ENCODE measurements at regions not wholly inside any gene's neighbourhood (a gene's known extent, or its start where the extent isn't known, plus 50 kb on each side); places are given as distances from the start of the nearest gene placed in this dataset.
"Not testable (repeated sequence)": the region's sequence is repeated elsewhere in the genome, so short reads cannot be mapped to it uniquely, and the experiment has no call there.

DNA sequence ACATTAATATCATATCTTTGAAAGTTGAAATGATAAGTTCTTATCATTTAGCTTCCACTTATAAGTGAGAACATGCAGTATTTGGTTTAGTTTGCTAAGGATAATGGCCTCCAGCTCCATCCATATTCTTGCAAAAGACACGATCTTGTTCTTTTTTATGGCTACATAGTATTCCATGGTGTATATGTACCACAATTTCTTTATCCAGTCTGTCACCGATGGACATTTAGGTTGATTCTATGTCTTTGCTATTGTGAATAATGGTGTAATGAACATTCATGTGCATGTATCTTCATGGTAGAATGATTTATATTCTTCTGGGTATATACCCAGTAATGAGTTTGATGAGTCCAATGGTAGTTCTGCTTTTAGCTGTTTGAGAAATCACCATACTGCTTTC lies 135.0 kb upstream of the PRR16 start:
- TF ChIP-seq, protein P1, sequence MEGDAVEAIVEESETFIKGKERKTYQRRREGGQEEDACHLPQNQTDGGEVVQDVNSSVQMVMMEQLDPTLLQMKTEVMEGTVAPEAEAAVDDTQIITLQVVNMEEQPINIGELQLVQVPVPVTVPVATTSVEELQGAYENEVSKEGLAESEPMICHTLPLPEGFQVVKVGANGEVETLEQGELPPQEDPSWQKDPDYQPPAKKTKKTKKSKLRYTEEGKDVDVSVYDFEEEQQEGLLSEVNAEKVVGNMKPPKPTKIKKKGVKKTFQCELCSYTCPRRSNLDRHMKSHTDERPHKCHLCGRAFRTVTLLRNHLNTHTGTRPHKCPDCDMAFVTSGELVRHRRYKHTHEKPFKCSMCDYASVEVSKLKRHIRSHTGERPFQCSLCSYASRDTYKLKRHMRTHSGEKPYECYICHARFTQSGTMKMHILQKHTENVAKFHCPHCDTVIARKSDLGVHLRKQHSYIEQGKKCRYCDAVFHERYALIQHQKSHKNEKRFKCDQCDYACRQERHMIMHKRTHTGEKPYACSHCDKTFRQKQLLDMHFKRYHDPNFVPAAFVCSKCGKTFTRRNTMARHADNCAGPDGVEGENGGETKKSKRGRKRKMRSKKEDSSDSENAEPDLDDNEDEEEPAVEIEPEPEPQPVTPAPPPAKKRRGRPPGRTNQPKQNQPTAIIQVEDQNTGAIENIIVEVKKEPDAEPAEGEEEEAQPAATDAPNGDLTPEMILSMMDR (conservative IDR thresholded peaks at IDR 0.05; ENCODE audit: low read length) = no peak
- DNase-seq (ENCODE audit: low read depth) = no peak

DNA sequence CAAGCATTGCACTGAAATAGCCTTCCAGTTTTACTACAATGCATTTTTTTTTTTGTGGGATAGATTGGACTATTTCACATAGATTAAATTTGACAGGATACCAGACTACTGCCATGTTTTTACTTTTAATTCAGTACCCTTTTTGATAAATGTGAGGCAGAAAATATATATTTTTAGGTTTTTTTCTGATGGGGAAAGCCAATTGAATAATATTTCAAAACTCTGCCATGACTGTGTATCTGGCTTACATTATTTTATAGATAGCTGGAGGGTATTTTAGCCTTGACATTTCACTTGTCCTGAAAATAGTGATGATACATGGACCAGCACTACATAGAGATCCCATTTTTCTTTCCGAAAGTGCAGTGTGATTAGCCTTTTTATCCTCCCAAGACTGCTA lies 133.5 kb upstream of the PRR16 start:
- TF ChIP-seq, protein P1 (conservative IDR thresholded peaks at IDR 0.05; ENCODE audit: low read length) = no peak
- no peak for DNase-seq (ENCODE audit: low read depth)
- H3K4me3 ChIP-seq (ENCODE audit: low read length) = no peak overlapping the region

More for the DNA sequence above, 135.0 kb upstream of the PRR16 start:
- H3K4me3 ChIP-seq (ENCODE audit: low read length) = no peak overlapping the region

DNA sequence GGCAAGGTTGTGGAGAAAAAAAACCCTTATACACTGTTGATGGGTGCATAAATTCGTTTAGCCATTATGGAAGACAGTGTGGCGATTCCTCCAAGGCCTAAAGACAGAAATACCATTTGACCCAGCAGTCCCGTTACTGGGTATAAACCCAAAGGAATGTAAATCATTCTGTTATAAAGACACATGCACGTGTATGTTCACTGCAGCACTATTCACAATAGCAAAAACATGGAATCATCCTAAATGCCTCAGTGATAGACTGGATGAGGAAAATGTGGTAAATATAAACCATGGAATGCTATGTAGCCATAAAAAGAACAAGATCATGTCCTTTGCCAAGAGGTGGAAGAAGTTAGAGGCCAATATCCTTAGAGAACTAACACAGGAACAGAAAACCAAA lies 119.9 kb upstream of the PRR16 start:
- DNase-seq (ENCODE audit: low read depth) = peak; percentile 19
- TF ChIP-seq, protein P1 (conservative IDR thresholded peaks at IDR 0.05; ENCODE audit: low read length) = no peak
- H3K4me3 ChIP-seq (ENCODE audit: low read length) = no peak overlapping the region

DNA sequence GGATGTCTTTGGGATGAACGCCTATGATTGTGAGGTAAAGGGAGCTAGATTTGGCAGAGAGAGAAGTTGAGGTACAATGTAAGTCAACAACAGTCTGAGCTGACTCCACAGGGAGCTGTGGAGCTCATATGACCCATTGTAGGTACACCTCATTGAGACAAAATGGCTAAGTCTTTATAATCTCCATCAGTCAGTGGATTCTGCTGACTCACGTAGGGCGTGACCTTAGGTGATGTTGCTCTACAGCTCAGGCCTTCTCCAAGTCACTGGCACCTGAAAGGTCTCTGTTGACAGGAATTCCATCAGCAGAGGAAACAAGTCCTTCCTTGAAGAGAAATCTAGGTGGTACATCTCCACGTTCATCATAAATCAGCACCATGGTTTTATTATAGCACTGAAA lies 118.2 kb upstream of the PRR16 start:
- DNase-seq (ENCODE audit: low read depth) = no peak
- no peak overlapping the region for H3K4me3 ChIP-seq (ENCODE audit: low read length)
- TF ChIP-seq, protein P1 (conservative IDR thresholded peaks at IDR 0.05; ENCODE audit: low read length) = no peak

DNA sequence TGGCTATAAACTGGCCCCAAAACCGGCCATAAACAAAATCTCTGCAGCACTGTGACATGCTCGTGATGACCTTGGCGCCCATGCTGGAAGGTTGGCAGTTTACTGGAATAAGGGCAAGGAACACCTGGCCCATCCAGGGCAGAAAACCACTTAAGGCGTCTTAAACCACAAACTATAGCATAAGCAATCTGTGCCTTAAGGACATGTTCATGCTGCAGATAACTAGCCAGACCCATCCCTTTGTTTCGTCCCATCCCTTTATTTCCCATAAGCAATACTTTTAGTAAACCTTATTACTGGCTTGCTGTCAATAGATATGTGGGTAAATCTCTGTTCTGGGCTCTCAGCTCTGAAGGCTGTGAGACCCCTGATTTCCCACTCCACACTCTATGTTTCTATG lies 113.0 kb upstream of the PRR16 start:
- not testable (repeated sequence) for DNase-seq (ENCODE audit: low read depth); H3K4me3 ChIP-seq (ENCODE audit: low read length)

DNA sequence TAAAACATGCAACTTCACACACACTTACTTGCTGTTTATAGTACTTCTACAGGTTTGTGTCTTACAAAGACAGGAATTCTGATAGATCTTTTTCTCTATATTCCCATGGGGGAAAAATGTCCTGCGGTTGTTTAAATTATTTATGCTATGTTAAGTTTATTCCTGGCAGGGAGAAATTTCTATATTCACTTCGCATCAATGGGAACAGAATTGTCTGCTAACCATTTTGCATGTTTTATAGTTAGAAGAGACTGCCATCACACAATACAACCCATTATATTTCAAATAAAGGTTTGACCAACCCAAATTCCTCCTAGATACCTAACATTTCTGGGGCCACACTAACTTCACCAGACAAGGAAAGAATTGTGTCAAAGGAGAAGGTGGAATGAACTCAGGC lies 110.0 kb upstream of the PRR16 start:
- DNase-seq (ENCODE audit: low read depth) = peak; percentile 10
- H3K4me3 ChIP-seq (ENCODE audit: low read length) = no peak overlapping the region
- TF ChIP-seq, protein P1 (conservative IDR thresholded peaks at IDR 0.05; ENCODE audit: low read length) = no peak

DNA sequence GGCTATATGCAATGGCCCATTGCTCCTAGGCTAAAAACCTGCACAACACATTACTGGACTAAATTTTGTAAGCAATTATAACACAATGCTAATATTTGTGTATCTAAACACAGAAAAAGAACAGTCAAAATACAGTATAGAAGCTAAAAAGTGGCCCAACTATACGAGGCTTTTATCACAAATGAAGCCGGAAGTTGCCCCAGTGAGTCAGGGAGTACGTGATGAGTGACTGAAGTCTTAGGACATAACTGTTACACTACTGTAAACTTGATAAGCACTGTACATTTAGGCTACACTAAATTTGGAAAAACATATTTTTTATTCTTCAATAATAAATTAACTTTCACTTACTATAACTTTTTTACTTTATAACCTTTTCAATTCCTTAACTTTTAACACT lies 105.2 kb upstream of the PRR16 start:
- TF ChIP-seq, protein P1 (conservative IDR thresholded peaks at IDR 0.05; ENCODE audit: low read length) = no peak
- no peak overlapping the region for H3K4me3 ChIP-seq (ENCODE audit: low read length)

DNA sequence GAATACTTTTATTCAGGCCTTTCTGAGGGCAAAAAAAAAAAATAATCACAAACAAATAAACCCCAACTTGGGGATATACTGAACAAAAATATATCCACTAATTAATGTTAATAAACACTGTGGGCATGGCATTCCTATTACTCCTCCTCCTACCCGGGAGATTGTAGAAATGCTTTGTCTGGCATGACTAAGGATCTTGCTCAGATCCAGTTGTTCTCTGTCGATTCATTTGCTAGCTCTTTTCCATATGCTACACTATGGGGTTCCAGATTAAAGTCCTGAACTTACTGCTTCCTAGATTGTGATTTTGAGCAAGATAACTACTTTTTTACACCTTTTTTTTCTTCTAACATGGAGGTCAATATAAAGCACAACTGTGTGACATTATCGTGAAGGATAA lies 102.2 kb upstream of the PRR16 start:
- no peak for DNase-seq (ENCODE audit: low read depth)
- no peak overlapping the region for H3K4me3 ChIP-seq (ENCODE audit: low read length)
- TF ChIP-seq, protein P1 (conservative IDR thresholded peaks at IDR 0.05; ENCODE audit: low read length) = no peak

More for the DNA sequence above, 105.2 kb upstream of the PRR16 start:
- no peak for DNase-seq (ENCODE audit: low read depth)

Data from AG10803 (cell line).